HepG2 (cell line): ENCODE measurements at regions not wholly inside any gene's neighbourhood (a gene's known extent, or its start where the extent isn't known, plus 50 kb on each side); places are given as distances from the start of the nearest gene placed in this dataset.

Source experiments
- ATAC-seq: fragments of 200-7000 bp; cut with Tn5 transposase; 3 replicates; pipeline ENCODE4 v1.9.1; 2020; ENCODE audit warnings: mild to moderate bottlenecking, moderate library complexity
- BruUV-seq: library from RNA; stranded (reverse); fragments of 400-500 nt; replicated peaks from 2 replicates; lab custom pipeline; 2021; lab: Mats Ljungman, UMichigan
- CTCF ChIA-PET: fragments of 300-600 bp; formaldehyde crosslinking; extraction: SDS; loops from one replicate; lab custom pipeline; 2021; ENCODE audit warnings: low total read pairs, inconsistent platforms, low intra/inter-chr PET ratio; lab: Yijun Ruan, JAX
- POLR2A ChIA-PET: fragments of 350-600 bp; sonication (Branson Sonifier 250); formaldehyde crosslinking; loops from one replicate; lab custom pipeline; 2020; ENCODE audit warnings: antibody characterized with exemption, inconsistent platforms; lab: Yijun Ruan, JAX
- DNase-seq: peaks from one replicate; pipeline ENCODE4 v3.0.0-alpha.2; 2015; ENCODE audit warnings: low spot score
- FAIRE-seq: peaks from 3 replicates; lab custom pipeline; 2011; peaks lifted over from hg19 to GRCh38; lab: Jason Lieb, UNC
- H2AFZ ChIP-seq: one replicate; pipeline ENCODE4 v1.6.1; 2011; ENCODE audit warnings: low read length, inconsistent platforms
- H3K27ac ChIP-seq: fragments of 300-600 bp; 3 replicates; pipeline ENCODE4 v1.8.0; 2011; ENCODE audit warnings: mixed run types, mild to moderate bottlenecking, mixed read lengths, low read length, inconsistent platforms; ENCODE audit not compliant: insufficient read depth; ENCODE audit errors: extremely low read length
- H3K27me3 ChIP-seq, 2 experiments: fragments of 200-600 bp in 1 of 2; 2 replicates in 1 of 2; 3 replicates in 1 of 2; pipeline versions ENCODE4 v1.6.0 to v1.8.0; 2011; ENCODE audit warnings: low read length in 2 of 2, mild to moderate bottlenecking in 2 of 2, moderate library complexity in 2 of 2, inconsistent platforms in 1 of 2; ENCODE audit not compliant: insufficient read depth in 2 of 2, control insufficient read depth in 1 of 2
- H3K36me3 ChIP-seq, 2 experiments: fragments of 200-600 bp in 1 of 2; replicated peaks in 1 of 2; 2 replicates in 1 of 2; 3 replicates in 1 of 2; pipeline versions ENCODE4 v1.5.1 to v1.8.0; 2011; ENCODE audit warnings: low read length in 2 of 2, inconsistent platforms in 1 of 2; ENCODE audit not compliant: insufficient read depth in 2 of 2, control insufficient read depth in 1 of 2
- H3K4me1 ChIP-seq: 2 replicates; pipeline ENCODE4 v1.5.1; 2012; ENCODE audit warnings: low read length, inconsistent platforms; ENCODE audit not compliant: insufficient read depth
- H3K4me2 ChIP-seq: 2 replicates; pipeline ENCODE4 v1.6.0; 2011; ENCODE audit warnings: low read depth, low read length, inconsistent platforms
- H3K4me3 ChIP-seq, 3 experiments: fragments of 200-600 bp in 1 of 3; sonication (generic), shearing (Covaris generic) in 1 of 3; replicated peaks in 1 of 3; 2 replicates each; pipeline ENCODE4 v1.5.1; 2011 to 2016; ENCODE audit warnings: low read length in 3 of 3, inconsistent platforms in 2 of 3, low read depth in 2 of 3, mild to moderate bottlenecking in 2 of 3, control low read depth in 1 of 3, mixed read lengths in 1 of 3; ENCODE audit not compliant: insufficient read depth in 1 of 3
- H3K79me2 ChIP-seq: one replicate; pipeline ENCODE4 v1.6.1; 2011; ENCODE audit warnings: low read length, inconsistent platforms; ENCODE audit not compliant: insufficient read depth
- H3K9ac ChIP-seq: 2 replicates; pipeline ENCODE4 v1.6.0; 2011; ENCODE audit warnings: mild to moderate bottlenecking, low read depth, low read length, inconsistent platforms; ENCODE audit not compliant: insufficient read depth
- H3K9me3 ChIP-seq: 2 replicates; pipeline ENCODE4 v1.5.1; 2012; ENCODE audit warnings: mild to moderate bottlenecking, low read length
- H4K20me1 ChIP-seq: 2 replicates; pipeline ENCODE4 v1.6.0; 2011; ENCODE audit warnings: inconsistent platforms, mild to moderate bottlenecking, low read length, moderate library complexity; ENCODE audit not compliant: insufficient read depth
- BCL6 ChIP-seq: IDR thresholded peaks from 2 replicates; pipeline ENCODE4 v1.6.1; 2016; ENCODE audit warnings: missing genetic modification reagents, missing compliant biosample characterization
- ETS1 ChIP-seq: sonication (generic); formaldehyde crosslinking; IDR thresholded peaks from 2 replicates; pipeline ENCODE4 v1.4.0; 2020; ENCODE audit warnings: missing genetic modification reagents
- HES4 ChIP-seq: sonication (generic); formaldehyde crosslinking; IDR thresholded peaks from 2 replicates; pipeline ENCODE4 v1.9.0; 2021; ENCODE audit warnings: mild to moderate bottlenecking, missing genetic modification reagents, borderline replicate concordance
- IRF9 ChIP-seq: sonication (generic); formaldehyde crosslinking; IDR thresholded peaks from 2 replicates; pipeline ENCODE4 v1.8.0; 2022; ENCODE audit warnings: missing genetic modification reagents, mild to moderate bottlenecking, borderline replicate concordance
- IRX3 ChIP-seq: sonication (generic); formaldehyde crosslinking; IDR thresholded peaks from 2 replicates; pipeline ENCODE4 v1.8.1; 2023; ENCODE audit warnings: mild to moderate bottlenecking, low read depth, missing genetic modification reagents, borderline replicate concordance
- KMT2A ChIP-seq: sonication (generic); formaldehyde crosslinking; IDR thresholded peaks from 2 replicates; pipeline ENCODE4 v1.4.0; 2020; ENCODE audit warnings: missing genetic modification reagents
- MAFF ChIP-seq: IDR thresholded peaks from 2 replicates; pipeline ENCODE4 v1.6.1; 2011; ENCODE audit warnings: low read depth, low read length, improper control_type of control experiment
- MATR3 ChIP-seq: sonication (generic); formaldehyde crosslinking; IDR thresholded peaks from 2 replicates; pipeline ENCODE4 v1.4.0; 2020; ENCODE audit warnings: missing genetic modification reagents
- PBX3 ChIP-seq: sonication (generic); formaldehyde crosslinking; IDR thresholded peaks from 2 replicates; pipeline ENCODE4 v1.8.1; 2023; ENCODE audit warnings: missing genetic modification reagents, inconsistent platforms, borderline replicate concordance
- TCF12 ChIP-seq, 2 experiments: fragments of 450-650 bp in 1 of 2; sonication (generic) in 1 of 2; formaldehyde crosslinking in 1 of 2; IDR thresholded peaks; 2 replicates each; pipeline versions ENCODE4 v1.6.1 to v1.8.0; 2017 to 2022; ENCODE audit warnings: antibody characterized with exemption in 1 of 2, mild to moderate bottlenecking in 1 of 2, missing genetic modification reagents in 1 of 2, moderate library complexity in 1 of 2
- THAP7 ChIP-seq: sonication (generic); formaldehyde crosslinking; IDR thresholded peaks from 2 replicates; pipeline ENCODE4 v1.8.1; 2023; ENCODE audit warnings: mild to moderate bottlenecking, missing genetic modification reagents
- ZNF225 ChIP-seq: sonication (generic); formaldehyde crosslinking; IDR thresholded peaks from 2 replicates; pipeline ENCODE4 v1.4.0; 2020; ENCODE audit warnings: mild to moderate bottlenecking, missing genetic modification reagents
- ZNF460 ChIP-seq: sonication (generic); formaldehyde crosslinking; IDR thresholded peaks from 2 replicates; pipeline ENCODE4 v1.5.1; 2020; ENCODE audit warnings: missing genetic modification reagents, mild to moderate bottlenecking, borderline replicate concordance
- ZNF496 ChIP-seq: sonication (generic); formaldehyde crosslinking; IDR thresholded peaks from 2 replicates; pipeline ENCODE4 v1.8.1; 2023; ENCODE audit warnings: mild to moderate bottlenecking, moderate library complexity, missing genetic modification reagents; ENCODE audit not compliant: insufficient replicate concordance
- ZNF530 ChIP-seq: sonication (generic); formaldehyde crosslinking; IDR thresholded peaks from 2 replicates; pipeline ENCODE4 v1.5.0; 2020; ENCODE audit warnings: low read depth, mild to moderate bottlenecking, missing genetic modification reagents
- ZSCAN31 ChIP-seq: sonication (generic); formaldehyde crosslinking; IDR thresholded peaks from 2 replicates; pipeline ENCODE4 v1.5.0; 2020; ENCODE audit warnings: low read depth, mild to moderate bottlenecking, missing genetic modification reagents
- WGBS: methylation state at CpG from one replicate; pipeline ENCODE4 v1.1.6; 2017; ENCODE audit warnings: low lambda C conversion rate; 5-methylcytosine and 5-hydroxymethylcytosine counted together
- in situ Hi-C: cut with HindIII; loops from 2 replicates; pipeline ENCODE4 v1.10.0; 2017; ENCODE audit warnings: low pct_unique_long_range_greater_than_20kb; ENCODE audit not compliant: extremely low pct_ligation_motif_present
- intact Hi-C: fragments of 100-400 bp; cut with micrococcal nuclease; formaldehyde crosslinking; loops from one replicate; pipeline ENCODE4 v1.10.0; 2022; ENCODE audit not compliant: unreplicated experiment

GRCh38 chr9:87108661-87109060 is 161.4 kb upstream of the GAS1 start:
- TF ChIP-seq KMT2A (CRISPR knock-in tag), result no peak
- TF ChIP-seq ZNF460 (CRISPR knock-in tag), result no peak
- no peak for TF ChIP-seq PBX3 (CRISPR knock-in tag)
- no peak for TF ChIP-seq ETS1 (CRISPR knock-in tag)
- TF ChIP-seq HES4 (CRISPR knock-in tag), result no peak
- no peak for TF ChIP-seq IRF9 (CRISPR knock-in tag)
- no peak for TF ChIP-seq IRX3 (CRISPR knock-in tag)
- TF ChIP-seq ZNF225 (CRISPR knock-in tag), result no peak
- TF ChIP-seq ZSCAN31 (CRISPR knock-in tag), result no peak
- TF ChIP-seq TCF12 (IDR thresholded peaks at IDR 0.05), result no peak
- no peak for TF ChIP-seq TCF12 (CRISPR knock-in tag; IDR thresholded peaks at IDR 0.05)
- no peak for TF ChIP-seq MAFF
- TF ChIP-seq ZNF496 (CRISPR knock-in tag), result no peak
- TF ChIP-seq ZNF530 (CRISPR knock-in tag), result no peak
- TF ChIP-seq THAP7 (CRISPR knock-in tag), result no peak
- TF ChIP-seq MATR3, result no peak
- TF ChIP-seq BCL6 (CRISPR knock-in tag), result no peak
- Histone ChIP-seq H3K79me2 (no peaks in the 10 kb centered on the region), H3K9me3 (no peaks in the 10 kb centered on the region), H3K4me2 (no peak overlapping the region), H3K27ac (no peak overlapping the region), H3K4me1 (no peaks in the 10 kb centered on the region), H3K4me3 (no peak overlapping the region), H3K9ac (no peak overlapping the region), H2AFZ (no peak overlapping the region), H3K36me3 (no peaks in the 10 kb centered on the region), H4K20me1 (no peaks in the 10 kb centered on the region), H3K27me3 (peaks cover 0 to 3% of the 10 kb centered on the region in 2 experiments; a peak in 1 of 5 replicates)
- CTCF ChIA-PET, result no interaction called here
- BruUV-seq, result no TSS peak
- ATAC-seq (no peak), FAIRE-seq (no peak), DNase-seq (no peak)
- intact Hi-C loops, result no loop called here
- in situ Hi-C loops, result no loop called here
- WGBS, result 3% methylated on average over 1 of the region's 1 CpG
- POLR2A ChIA-PET, result no interaction called here
